Endothelial cell of umbilical vein (primary cell): ENCODE measurements at regions not wholly inside any gene's neighbourhood (a gene's known extent, or its start where the extent isn't known, plus 50 kb on each side); places are given as distances from the start of the nearest gene placed in this dataset.

ENCODE experiments used
- CTCF ChIP-seq, 2 donors: IDR thresholded peaks; 1 replicate in 1 of 2; 2 replicates in 1 of 2; pipeline ENCODE4 v1.5.1; 2011; ENCODE audit warnings: low read length in 2 of 2, mild to moderate bottlenecking in 2 of 2, moderate library complexity in 2 of 2, control low read depth in 1 of 2, inconsistent platforms in 1 of 2, low read depth in 1 of 2; ENCODE audit not compliant: insufficient read depth in 1 of 2; ENCODE audit errors: extremely low read depth in 1 of 2
- EZH2 ChIP-seq: IDR thresholded peaks from 2 replicates; pipeline ENCODE4 v1.6.1; 2012; ENCODE audit warnings: borderline replicate concordance, low read depth, mild to moderate bottlenecking, moderate library complexity, low read length, inconsistent platforms; ENCODE audit not compliant: severe bottlenecking
- FOS ChIP-seq: IDR thresholded peaks from 2 replicates; pipeline ENCODE4 v1.6.1; 2011; ENCODE audit warnings: mild to moderate bottlenecking, low read length, moderate library complexity, borderline replicate concordance; ENCODE audit not compliant: insufficient read depth
- GATA2 ChIP-seq: IDR thresholded peaks from 2 replicates; pipeline ENCODE4 v1.7.0; 2011; ENCODE audit warnings: low read depth, mild to moderate bottlenecking, moderate library complexity, mixed read lengths, low read length; ENCODE audit not compliant: insufficient read length, insufficient read depth
- JUN ChIP-seq: IDR thresholded peaks from 2 replicates; pipeline ENCODE4 v1.6.1; 2011; ENCODE audit warnings: borderline replicate concordance, low read depth; ENCODE audit not compliant: insufficient read length, insufficient read depth
- POLR2A ChIP-seq: IDR thresholded peaks from 2 replicates; pipeline ENCODE4 v1.6.1; 2012; ENCODE audit warnings: low read depth, mild to moderate bottlenecking, control low read depth, low read length

GRCh38 chr3:3531476-3531875, 267.8 kb upstream of the LRRN1 start:
- TF ChIP-seq CTCF (IDR thresholded peaks at IDR 0.05; ENCODE audit: extremely low read depth in 1 of 2, insufficient read depth in 1 of 2, low read depth in 1 of 2, low read length in 2 of 2) (no peak), POLR2A (no peak), GATA2 (no peak), FOS (no peak), EZH2 (no peak), JUN (no peak)
